ENCODE measurements at regions not wholly inside any gene's neighbourhood (a gene's known extent, or its start where the extent isn't known, plus 50 kb on each side); places are given as distances from the start of the nearest gene placed in this dataset.

DNA sequence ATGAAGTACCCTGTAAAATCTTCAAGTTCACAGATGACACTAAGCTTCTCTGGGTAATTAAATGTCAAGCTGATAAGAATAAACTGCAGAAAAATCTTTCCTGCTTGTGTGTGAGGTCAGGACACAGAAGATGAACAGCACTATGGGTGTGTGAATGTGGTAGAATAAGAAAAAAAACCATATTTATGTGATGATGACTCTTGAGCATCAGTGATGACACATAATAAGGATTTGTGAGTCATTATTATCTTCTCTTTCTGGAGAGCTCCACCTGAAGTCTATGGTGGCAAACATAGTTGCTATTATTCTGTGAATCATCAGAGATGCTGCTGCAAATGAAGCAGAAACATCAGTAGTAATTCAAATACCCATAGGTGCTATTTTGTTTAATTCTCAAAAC lies 422.4 kb downstream of the DIPK2A start:
- DNase-seq: no peak

DNA sequence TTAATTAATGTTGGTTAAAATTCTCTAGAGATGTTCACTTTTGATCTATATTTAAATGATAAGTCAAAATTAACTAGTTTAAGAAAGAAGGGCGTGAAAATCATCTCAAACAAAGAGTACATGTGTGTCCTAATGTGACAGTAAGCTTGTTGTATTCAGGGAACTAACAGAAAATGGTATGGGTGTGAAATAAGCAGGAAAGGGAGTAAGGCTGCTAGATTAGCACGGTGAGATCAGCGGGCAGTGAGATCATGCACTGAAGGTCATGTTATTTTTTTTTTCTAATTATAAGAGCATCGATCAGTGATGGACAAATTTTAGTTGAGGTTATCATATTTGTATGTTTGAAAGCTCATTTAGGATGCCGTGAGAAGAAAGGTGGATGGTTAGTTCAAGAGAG lies 430.8 kb downstream of the DIPK2A start:
- no peak for DNase-seq

DNA sequence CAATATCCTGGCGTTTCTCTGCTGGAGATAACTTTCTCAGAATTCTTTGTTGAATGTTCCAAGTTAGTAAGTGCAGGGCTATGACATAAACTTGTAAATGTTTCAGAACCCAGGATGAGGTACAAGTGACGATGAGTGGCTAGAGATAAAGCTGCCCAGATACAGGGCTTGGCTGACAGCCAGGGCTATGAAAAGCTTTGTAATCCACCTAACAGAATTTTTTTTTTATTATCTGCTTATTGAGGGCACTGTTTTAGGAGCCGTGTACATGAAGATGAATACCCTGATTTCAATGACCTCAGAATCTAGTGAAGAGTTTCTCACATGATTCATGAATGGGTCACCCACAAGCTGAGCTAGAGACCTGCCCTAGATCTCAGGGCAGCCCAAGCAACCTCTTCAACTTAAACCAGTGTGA lies 431.4 kb downstream of the DIPK2A start:
- DNase-seq: no peak

DNA sequence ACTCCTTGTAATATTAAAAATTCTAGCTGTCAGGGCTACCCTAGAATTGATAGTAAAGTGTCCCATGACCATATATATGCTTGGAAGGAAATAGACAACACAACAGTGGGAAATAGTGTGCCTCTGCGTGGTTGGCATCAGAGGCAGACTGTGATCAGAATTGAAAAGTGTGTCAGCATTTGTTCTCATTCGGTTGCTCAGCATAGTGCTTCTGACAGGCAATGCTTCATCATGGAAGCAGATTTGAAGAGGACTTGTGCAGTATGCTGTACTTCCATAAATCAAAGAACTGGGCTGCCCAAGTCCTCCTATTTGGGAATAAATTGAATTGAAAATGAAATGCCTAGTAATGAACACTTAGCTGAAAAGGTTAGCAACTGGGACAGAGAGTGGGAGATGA lies 435.7 kb downstream of the DIPK2A start:
- no peak for DNase-seq

DNA sequence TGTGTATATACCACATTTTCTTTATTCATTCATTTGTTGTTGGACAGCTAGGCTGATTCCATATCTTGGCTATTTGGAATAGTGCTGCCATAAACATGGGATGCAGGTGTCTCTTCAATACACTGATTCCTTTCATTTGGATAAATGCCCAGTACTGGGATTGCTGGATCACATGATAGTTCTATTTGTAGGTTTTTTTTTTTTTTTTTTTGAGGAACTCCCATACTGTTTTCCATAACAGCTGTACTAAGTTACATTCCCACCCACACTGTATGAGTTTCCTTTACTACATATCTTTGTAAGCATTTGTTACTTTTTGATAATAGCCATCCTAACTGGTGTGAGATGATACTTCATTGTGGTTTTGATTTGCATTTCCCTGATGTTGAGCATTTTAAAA lies 437.7 kb downstream of the DIPK2A start:
- DNase-seq: peak; percentile 68

DNA sequence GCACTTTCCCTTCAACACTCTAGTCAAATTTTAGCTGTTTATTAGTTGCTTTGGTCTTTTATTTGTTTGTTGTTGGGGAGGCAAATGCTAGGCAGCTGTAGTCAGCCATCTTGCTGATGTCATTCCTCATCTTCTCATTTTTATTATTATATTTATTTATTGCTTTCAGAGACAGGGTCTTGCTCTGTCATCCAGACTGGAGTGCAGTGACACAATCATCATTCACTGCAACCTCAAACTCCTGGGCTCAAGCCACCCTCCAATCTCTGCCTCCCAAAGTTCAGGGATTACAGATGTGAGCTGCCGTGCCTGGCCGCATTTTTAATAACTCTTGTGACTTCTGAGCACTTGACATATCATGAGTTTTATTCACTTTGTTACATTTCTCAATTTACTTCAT lies 441.4 kb downstream of the DIPK2A start:
- no peak for DNase-seq

DNA sequence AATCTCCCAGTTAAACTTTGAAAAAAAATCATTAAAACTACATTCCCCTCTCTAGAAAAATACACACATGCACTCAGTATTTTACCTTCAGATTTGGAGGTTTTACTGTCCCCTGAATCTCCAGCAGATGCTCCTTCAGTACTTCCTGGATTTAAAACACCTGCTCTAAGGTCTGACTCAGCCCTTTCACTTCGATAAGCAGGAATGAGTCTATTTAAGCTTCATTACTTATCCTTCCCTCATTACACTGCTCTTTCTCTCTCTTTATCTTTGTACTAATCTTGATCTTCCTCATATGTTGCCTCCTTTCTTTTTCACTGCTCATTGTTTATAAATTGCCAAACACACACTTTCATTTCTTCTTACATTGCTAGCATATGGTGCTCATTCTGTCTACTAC lies 443.9 kb downstream of the DIPK2A start:
- DNase-seq: no peak

DNA sequence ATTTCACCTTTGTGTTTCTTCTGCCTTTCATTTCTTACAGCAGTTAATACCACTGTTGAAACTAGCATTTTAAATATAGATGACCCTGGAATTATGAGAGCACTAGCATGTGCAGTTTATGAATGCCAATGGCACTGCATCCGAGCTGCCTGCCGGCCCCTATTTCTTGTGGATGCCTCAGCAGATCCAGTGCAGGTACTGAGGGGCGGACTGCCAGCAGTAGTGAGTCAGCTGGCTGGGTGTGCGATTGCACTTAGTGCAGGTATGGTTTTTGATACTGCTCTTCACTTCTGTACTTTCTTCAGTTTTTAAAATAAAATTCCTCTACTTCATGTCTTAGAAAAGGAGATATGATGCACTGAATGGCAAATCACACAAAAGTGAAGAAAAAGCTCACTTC lies 453.0 kb downstream of the DIPK2A start:
- DNase-seq: no peak

DNA sequence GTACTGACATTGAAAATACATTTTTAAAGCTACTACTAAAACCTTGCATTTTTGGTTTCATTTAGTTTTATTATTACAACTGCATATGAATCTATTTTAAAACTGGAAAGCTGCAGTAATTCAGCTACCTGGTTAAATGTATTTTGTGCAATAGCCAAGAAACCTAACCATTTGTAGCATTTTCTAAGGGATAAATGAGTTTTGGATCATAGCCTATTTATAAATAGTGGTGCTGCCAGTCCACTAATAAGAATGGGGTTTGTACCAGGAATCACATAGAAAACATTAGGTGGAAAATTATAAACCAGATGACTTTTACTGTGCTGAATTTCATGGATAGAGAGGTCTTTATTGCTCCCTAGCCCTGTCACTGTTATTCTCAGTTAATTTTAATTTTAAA lies 454.7 kb downstream of the DIPK2A start:
- no peak for DNase-seq

DNA sequence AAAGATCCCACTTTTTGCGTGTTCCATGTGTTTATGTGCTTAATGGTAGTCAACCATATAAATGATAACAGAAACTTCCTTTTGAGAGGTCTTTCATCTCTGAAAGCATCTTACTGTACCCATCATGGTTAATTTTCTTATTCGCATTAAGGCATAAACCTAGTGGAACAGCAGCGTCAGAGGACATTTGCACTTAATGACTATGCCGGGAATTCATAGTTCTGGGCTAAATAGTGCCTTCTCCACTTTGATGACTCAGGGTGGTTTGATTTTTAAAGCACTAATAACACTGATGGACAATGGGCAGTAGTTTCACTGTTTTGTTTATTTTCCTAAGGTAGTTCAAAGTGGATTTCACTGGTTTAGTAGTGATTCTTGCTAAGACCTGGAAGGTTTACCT lies 455.3 kb downstream of the DIPK2A start:
- DNase-seq: no peak

DNA sequence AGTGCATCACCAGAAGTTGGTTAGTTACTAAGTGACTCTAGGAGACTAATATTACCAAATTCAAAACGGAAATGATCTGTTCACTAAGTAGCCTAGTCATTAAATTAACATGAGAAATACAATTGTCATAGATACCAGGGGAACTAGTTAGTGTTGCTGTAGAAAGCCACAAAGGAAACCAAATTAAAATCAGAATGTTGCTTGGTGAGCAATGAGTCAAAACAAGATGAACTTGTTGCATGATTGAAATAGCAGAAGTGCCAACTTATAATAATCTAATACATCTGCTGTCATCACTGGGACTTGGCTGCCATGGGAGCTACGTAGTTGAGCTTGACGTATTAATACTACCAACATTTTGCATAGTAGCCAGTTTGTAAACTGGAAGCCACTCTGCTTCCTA lies 458.1 kb downstream of the DIPK2A start:
- DNase-seq: no peak

DNA sequence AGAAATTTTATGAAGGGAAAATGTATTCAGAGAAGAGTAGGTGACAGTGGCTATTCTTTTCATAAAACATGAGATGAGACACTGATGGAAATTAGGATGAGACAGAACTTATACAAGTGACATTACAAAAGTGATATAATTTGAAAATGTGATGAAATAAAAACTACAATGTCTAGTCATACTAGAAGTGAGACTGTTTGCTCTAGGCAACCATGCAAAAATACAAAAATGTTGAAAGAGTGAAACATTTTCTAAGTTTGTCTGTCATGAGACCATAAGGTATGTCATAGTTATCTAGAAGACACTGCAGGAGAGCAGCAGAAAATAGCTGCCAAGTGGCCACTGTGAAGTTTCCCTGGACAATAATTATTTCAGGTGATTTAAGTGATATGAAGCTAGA lies 459.5 kb downstream of the DIPK2A start:
- no peak for DNase-seq

DNA sequence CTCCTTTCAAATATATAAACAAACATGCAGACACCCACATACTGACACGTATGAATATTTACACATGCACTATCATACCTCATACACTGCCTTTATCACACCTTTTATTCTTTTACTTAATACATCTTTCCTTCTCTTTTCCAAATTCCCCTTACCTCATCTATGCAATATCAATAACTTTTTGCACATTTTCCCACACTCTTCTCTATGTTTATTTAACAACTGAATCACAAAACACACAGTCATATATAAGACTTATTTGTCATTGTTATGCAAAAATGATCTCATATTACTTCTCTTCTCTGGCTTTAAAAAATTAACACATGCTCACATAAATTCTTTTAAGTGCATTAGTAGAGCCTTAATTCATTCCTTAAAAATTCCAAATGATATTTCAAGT lies 461.4 kb downstream of the DIPK2A start:
- DNase-seq: no peak

DNA sequence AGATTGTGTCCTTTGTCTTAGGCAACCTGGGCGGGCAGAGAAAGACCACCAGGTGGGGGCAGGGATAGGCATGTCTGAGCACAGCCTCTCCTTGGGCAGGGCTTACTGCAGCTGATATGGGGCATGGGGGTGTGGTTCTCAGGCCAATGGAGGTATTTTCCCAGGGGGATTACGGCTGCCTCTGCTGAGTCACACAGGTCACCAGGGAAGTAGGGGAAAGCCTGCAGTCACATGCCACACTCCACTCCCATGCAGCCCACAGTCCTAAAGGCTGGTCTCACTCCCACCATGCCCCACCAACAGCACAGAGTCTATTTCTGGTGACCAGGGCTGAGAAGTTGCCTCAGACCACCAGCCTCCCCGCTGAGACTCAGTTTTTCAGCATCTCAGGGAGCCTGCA lies 466.4 kb downstream of the DIPK2A start:
- no peak for DNase-seq

DNA sequence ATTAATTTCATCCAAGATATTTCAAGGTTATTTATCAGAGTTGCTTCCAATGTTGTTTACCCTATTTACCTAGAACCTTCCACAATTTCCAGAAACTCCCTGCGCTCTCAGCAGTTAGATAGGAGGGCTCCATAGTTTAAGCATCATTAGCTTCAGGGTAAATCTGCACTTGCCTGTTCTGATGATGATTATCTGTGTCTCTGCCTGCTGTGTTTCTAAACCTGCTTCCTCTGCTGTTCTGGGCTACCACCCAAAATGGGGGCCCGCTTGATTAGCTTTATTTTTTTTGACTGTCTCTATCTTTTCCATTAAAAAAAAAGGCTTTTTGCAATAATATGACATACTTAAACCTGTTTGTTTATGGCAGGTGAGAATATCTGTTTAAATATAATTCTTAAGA lies 472.4 kb downstream of the DIPK2A start:
- DNase-seq: no peak

DNA sequence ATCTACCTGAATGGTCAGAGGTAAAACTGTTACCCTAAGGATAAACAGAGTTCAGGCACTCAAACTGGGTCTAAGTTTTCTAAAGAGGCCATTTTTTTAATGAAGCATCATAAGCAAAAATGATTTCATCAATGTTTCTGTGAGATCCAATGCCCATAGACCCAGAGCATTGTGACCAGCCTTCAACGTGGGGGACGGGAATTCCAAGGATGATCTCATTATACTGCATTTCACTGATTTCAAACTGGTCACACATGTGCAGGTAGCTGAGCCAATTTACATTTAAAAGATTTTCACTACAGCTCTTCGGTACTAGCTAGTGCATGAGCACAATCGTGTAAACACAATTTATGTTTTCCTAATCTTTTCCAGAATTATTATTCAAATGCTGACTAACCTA lies 472.9 kb downstream of the DIPK2A start:
- no peak for DNase-seq

DNA sequence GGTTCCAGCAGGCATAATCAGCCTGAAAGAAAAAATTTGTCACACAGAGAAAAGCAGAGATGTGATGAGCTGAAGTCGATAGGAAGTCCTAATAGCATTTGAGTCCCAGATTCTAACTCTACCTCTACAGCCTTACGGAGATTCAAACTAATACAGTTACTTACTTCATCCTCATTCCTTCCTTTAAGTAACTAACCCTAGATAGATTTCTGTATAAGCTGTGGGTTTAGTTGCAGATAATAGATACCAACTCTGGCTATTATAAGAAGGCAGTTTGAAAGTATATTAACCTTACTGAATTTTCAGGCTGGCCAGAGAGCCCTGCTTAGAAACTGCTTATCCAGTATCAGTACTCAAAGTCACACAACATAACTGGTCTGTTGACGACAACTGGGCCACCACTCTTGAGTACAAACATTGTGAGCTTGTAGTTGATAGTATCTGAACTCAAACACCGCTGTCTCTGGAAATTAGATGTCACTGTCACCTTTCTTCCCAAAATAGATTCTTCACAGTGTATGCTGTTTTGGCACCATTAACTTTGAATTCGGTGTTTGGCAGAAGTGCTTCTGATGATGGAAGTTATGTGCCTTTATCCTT lies 484.3 kb downstream of the DIPK2A start:
- DNase-seq: no peak

DNA sequence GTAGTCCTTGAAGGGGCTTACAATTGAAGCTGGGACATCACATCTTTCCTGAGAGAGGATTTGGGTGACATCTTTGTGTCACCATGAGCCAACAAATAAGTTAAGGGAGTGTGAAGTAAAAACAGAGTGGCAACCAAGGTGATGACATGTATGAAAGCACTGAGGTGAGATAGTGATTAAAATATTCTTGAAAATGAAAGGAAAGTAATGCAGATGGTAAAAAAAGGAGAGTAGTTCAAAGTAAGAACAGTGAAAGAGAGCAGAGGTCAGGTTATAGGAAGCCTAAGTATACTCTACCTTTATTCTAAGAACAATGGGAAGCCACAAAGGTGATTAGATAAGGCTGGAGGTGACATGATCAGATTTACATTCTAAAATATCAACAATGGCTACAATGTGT lies 486.1 kb downstream of the DIPK2A start:
- DNase-seq: no peak

DNA sequence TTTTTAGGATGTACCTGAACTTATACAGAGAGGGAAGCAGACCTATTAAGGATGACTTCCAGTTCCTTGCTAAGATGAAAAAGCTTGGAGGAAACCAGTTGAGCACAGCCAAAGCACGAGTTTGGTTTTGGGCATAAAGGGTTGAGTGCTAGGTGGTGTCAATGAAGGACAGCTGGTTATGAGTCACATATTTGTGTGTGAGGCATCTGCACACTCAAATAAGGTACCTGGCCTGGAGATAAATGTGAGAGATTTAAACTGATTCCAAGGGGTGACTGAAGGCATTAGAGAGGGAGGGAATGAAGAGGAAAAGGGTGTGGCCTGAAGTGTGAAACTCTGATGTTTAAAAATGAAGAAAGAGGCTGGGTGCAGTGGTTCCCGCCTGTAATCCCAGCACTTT lies 486.7 kb downstream of the DIPK2A start:
- no peak for DNase-seq

DNA sequence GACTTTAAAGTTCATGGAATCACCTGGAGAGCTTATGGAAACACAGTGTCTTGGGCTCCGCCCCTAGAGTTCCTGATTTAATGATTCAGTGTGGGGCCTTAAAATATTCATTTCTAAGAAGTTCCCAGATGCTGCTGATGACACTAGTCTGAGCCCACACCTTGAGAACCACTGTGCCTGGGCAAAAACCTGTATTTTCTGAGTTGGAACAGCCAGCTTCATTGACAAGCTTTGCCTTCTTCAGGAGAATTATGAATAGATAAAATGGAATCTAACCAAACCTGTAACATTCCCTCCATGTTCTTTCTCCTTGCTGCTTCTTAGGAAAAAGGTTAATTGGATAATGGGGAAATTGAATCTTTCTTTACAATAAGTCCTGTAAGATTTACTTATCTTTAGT lies 490.7 kb downstream of the DIPK2A start:
- DNase-seq: no peak

DNA sequence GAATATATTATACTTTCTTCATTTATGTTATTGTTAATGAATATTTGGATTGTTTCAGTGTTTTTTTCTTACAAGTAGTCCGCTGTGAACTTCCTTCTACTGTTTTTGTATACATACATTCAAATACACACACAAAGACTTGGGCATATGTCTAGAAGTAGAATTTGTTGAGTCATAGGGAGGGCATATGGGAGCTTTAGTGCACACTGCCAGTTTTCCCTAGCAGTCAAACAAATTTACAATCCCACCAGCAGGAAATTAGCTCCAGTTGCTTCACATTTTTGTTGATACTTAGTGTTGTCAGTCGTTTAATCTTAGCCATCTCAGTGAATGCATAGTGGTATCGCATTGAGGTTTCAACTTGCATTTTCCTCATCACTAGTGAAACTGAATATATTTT lies 492.3 kb downstream of the DIPK2A start:
- no peak for DNase-seq

DNA sequence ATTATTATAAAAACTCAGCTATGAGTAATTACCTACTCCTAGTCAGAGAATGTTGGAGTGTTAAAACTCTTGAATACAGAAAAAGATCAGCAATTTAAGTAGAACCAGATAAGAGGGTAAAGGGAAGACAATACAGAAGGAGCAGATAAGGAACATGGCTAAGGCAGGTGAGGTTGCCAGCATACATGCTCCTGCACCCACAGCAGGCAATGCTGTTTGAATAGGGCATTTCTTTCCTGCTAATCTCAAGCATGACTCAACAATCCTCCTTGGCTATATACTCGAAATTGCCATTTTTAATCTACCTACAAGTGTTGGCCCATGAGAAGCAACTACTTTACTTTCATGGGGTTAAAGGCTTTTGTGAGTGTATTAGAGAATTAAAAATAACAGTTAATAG lies 494.5 kb downstream of the DIPK2A start:
- no peak for DNase-seq

DNA sequence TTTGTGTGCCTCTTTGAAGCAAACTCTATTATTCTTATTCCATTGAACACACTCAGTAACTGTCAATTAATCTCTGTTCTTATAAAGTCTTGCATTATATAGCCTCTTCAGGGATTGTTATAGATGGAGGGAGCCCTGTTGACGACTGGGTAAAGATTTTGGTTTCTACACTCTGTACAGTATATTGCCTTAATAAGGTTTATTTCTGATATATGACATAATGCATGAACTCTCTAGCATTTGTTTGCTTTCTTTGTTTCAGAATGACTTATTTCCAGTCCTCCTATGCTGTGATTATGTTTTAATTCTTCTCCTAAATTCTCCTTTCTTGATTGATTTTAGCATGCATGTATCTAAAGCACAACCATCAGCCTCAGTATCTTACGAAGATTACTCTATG lies 494.9 kb downstream of the DIPK2A start:
- DNase-seq: no peak

DNA sequence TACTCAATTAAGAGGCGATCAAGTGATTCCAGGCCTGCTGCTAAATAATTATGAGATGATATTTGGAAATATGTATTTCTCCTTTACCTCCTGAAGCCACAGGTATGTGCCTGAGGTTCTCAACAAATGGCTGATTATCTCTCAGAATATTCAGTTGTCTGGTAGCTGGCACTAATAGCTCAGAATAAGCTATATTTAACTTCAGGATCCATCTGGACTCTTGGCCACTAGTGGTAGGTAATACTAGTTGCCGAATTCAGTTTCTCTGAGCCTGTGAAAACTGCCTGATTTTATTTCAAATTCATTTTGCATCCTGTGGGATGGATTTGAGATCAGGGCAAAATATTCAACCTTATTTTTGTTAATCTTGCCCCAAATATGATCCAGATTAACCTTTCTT lies 499.0 kb downstream of the DIPK2A start:
- no peak for DNase-seq

DNA sequence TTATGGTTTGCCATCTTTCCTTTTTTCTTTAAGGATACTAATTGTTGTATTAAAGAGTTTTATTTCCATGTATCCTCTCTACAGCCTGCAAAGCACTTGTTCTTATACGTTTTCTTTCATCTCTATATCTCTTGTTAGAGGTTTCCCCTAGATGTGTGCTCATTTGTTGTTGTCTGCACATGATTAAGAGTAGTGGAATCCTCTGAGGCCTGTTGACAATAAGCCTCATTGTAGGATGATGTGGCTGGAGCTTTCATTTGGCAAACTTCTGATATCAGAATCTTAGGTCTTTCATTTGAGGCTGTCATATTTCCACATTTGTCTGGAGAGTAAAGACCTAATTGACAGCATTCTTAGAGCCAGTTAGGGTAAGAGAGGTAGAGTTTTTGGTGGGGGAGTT lies 506.0 kb downstream of the DIPK2A start:
- no peak for DNase-seq

DNA sequence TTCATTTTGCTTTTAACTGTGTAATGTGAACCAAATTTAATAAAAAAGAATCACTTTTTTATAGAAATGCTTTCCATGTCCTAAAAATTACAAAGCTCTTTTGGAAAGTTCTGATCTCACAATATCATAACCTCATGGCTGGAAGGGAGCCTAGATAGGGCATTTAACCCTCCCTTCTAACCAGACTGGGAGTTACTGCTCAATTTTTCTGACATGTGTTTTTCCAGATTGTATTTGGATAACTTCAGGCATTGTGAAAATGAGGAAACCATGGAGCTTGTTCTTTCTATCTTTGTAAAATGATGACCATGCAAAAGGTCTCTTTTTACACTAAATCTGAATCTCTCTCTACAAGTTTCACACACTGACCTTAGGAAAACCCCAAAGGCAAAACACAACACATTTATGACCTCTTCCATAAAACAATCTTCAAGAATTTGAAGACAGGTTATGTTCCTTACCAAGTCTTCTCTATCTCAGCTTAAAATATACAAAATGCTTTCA lies 508.8 kb downstream of the DIPK2A start:
- no peak for DNase-seq
